GM21360 (cell line): ENCODE measurements at regions not wholly inside any gene's neighbourhood (a gene's known extent, or its start where the extent isn't known, plus 50 kb on each side); places are given as distances from the start of the nearest gene placed in this dataset.
A peak's percentile ranks its signal among the peaks of the same experiment; 100 is the strongest.
"Not testable (repeated sequence)": the region's sequence is repeated elsewhere in the genome, so short reads cannot be mapped to it uniquely, and the experiment has no call there.

Source experiments
- ATAC-seq: cut with Tn5 transposase; IDR thresholded peaks from one replicate; pipeline ENCODE4 v1.9.1; 2021; ENCODE audit warnings: mild to moderate bottlenecking, moderate library complexity; ENCODE audit not compliant: unreplicated experiment

GRCh38 chr6:14512246-14512645 is 394.7 kb downstream of the CD83 start:
- ATAC-seq: no peak

- ATAC-seq: no peak
These were observed 396.2 kb downstream of the CD83 start for GRCh38 chr6:14513496-14514393.

- ATAC-seq: no peak
These were observed 399.4 kb downstream of the CD83 start for GRCh38 chr6:14516956-14517355.

GRCh38 chr6:14517516-14518105 is 400.0 kb downstream of the CD83 start:
- ATAC-seq: no peak

GRCh38 chr6:14518515-14519217 is 401.1 kb downstream of the CD83 start:
- ATAC-seq: no peak

- no peak for ATAC-seq
These were observed 402.5 kb downstream of the CD83 start for GRCh38 chr6:14520029-14520428.

- no peak for ATAC-seq
These were observed 403.0 kb downstream of the CD83 start for GRCh38 chr6:14520536-14520935.

GRCh38 chr6:14521141-14521540 is 403.6 kb downstream of the CD83 start:
- ATAC-seq: no peak

- not testable (repeated sequence) for ATAC-seq
These were observed 404.3 kb downstream of the CD83 start for GRCh38 chr6:14521861-14522260.

GRCh38 chr6:14524319-14524718 is 406.7 kb downstream of the CD83 start:
- no peak for ATAC-seq

GRCh38 chr6:14530385-14530784 is 412.8 kb downstream of the CD83 start:
- ATAC-seq: no peak

- no peak for ATAC-seq
These were observed 415.9 kb downstream of the CD83 start for GRCh38 chr6:14533446-14533845.

GRCh38 chr6:14537030-14537429 is 419.5 kb downstream of the CD83 start:
- no peak for ATAC-seq

GRCh38 chr6:14540276-14540675 is 422.7 kb downstream of the CD83 start:
- ATAC-seq: no peak

- no peak for ATAC-seq
These were observed 423.4 kb downstream of the CD83 start for GRCh38 chr6:14540810-14541540.

GRCh38 chr6:14542670-14543366 is 425.2 kb downstream of the CD83 start:
- ATAC-seq: peak; percentile 75

- ATAC-seq: no peak
These were observed 426.5 kb downstream of the CD83 start for GRCh38 chr6:14543971-14544585.

GRCh38 chr6:14544666-14545065 is 427.1 kb downstream of the CD83 start:
- no peak for ATAC-seq

GRCh38 chr6:14545496-14545895 is 427.9 kb downstream of the CD83 start:
- no peak for ATAC-seq

- ATAC-seq: no peak
These were observed 428.5 kb downstream of the CD83 start for GRCh38 chr6:14546036-14546435.
